T-helper 17 cell (primary cell): ENCODE measurements at regions not wholly inside any gene's neighbourhood (a gene's known extent, or its start where the extent isn't known, plus 50 kb on each side); places are given as distances from the start of the nearest gene placed in this dataset.

ENCODE experiments used
- ATAC-seq: fragments of 150-1000 bp; cut with Tn5 transposase; 2 replicates; pipeline ENCODE4 v1.10.0; 2021; ENCODE audit warnings: mild to moderate bottlenecking, moderate library complexity
- DNase-seq, 3 donors: peaks; one replicate each; pipeline versions ENCODE4 v3.0.0 to v3.0.0-alpha.2; 2020 to 2021
- H3K9me3 ChIP-seq: one replicate; pipeline ENCODE4 v1.7.0; 2013; ENCODE audit warnings: low read length, mild to moderate bottlenecking; ENCODE audit not compliant: control insufficient read depth, poor library complexity, severe bottlenecking
- H3K27ac Mint-ChIP-seq: one replicate; pipeline ENCODE4 v1.8.0; 2022; ENCODE audit warnings: mild to moderate bottlenecking, moderate library complexity, mixed read lengths
- H3K27me3 Mint-ChIP-seq: one replicate; pipeline ENCODE4 v1.8.0; 2022; ENCODE audit warnings: mixed read lengths
- H3K36me3 Mint-ChIP-seq: one replicate; pipeline ENCODE4 v1.8.0; 2022; ENCODE audit warnings: low read depth, mixed read lengths
- H3K4me1 Mint-ChIP-seq: one replicate; pipeline ENCODE4 v1.8.0; 2022; ENCODE audit warnings: mild to moderate bottlenecking, mixed read lengths
- H3K4me3 Mint-ChIP-seq: one replicate; pipeline ENCODE4 v1.8.0; 2022; ENCODE audit warnings: mild to moderate bottlenecking, moderate library complexity, mixed read lengths

- no peak for DNase-seq
- Mint-ChIP-seq H3K27ac (no peak overlapping the region), H3K4me3 (no peak overlapping the region), H3K36me3 (no peaks in the 10 kb centered on the region), H3K27me3 (peaks cover 61% of the 10 kb centered on the region), H3K4me1 (no peaks in the 10 kb centered on the region)
- H3K9me3 ChIP-seq: no peaks in the 10 kb centered on the region
- ATAC-seq: no peak
Observed at GRCh38 chr9:90948156-90948555, 146.5 kb downstream of the SYK start.

- no peak overlapping the region for H3K4me3 Mint-ChIP-seq
- no peak for ATAC-seq
- peaks cover 6% of the 10 kb centered on the region for H3K4me1 Mint-ChIP-seq
- no peak overlapping the region for H3K27ac Mint-ChIP-seq
- DNase-seq: no peak
- H3K36me3 Mint-ChIP-seq: peaks cover 2% of the 10 kb centered on the region
- no peaks in the 10 kb centered on the region for H3K9me3 ChIP-seq
- peaks cover 65% of the 10 kb centered on the region for H3K27me3 Mint-ChIP-seq
Observed at GRCh38 chr9:90950600-90950999, 149.0 kb downstream of the SYK start.

- Mint-ChIP-seq H3K27me3 (peaks cover 58% of the 10 kb centered on the region), H3K4me3 (no peak overlapping the region), H3K4me1 (peaks cover 6% of the 10 kb centered on the region), H3K36me3 (peaks cover 2% of the 10 kb centered on the region), H3K27ac (no peak overlapping the region)
- DNase-seq (no peak), ATAC-seq (no peak)
- no peaks in the 10 kb centered on the region for H3K9me3 ChIP-seq
Observed at GRCh38 chr9:90953200-90953599, 151.6 kb downstream of the SYK start.

- Mint-ChIP-seq H3K27me3 (peaks cover 56% of the 10 kb centered on the region), H3K27ac (no peak overlapping the region), H3K36me3 (peaks cover 2% of the 10 kb centered on the region), H3K4me3 (no peak overlapping the region), H3K4me1 (peaks cover 6% of the 10 kb centered on the region)
- no peak for ATAC-seq
- no peaks in the 10 kb centered on the region for H3K9me3 ChIP-seq
- no peak for DNase-seq
Observed at GRCh38 chr9:90953805-90954204, 152.2 kb downstream of the SYK start.

GRCh38 chr9:90956026-90956810 lies 154.6 kb downstream of the SYK start:
- no peaks in the 10 kb centered on the region for H3K9me3 ChIP-seq
- Mint-ChIP-seq H3K36me3 (peaks cover 2% of the 10 kb centered on the region), H3K4me3 (no peak overlapping the region), H3K27ac (no peak overlapping the region), H3K27me3 (peaks cover 58% of the 10 kb centered on the region), H3K4me1 (peaks cover 6% of the 10 kb centered on the region)
- ATAC-seq: no peak
- DNase-seq: no peak

GRCh38 chr9:90958328-90958727 lies 156.7 kb downstream of the SYK start:
- no peaks in the 10 kb centered on the region for H3K9me3 ChIP-seq
- H3K27me3 Mint-ChIP-seq: peaks cover 55% of the 10 kb centered on the region
- H3K4me3 Mint-ChIP-seq: no peak overlapping the region
- no peak for DNase-seq
- no peak for ATAC-seq
- peaks cover 6% of the 10 kb centered on the region for H3K4me1 Mint-ChIP-seq
- peaks cover 2% of the 10 kb centered on the region for H3K36me3 Mint-ChIP-seq
- H3K27ac Mint-ChIP-seq: no peak overlapping the region

GRCh38 chr9:90960941-90961340 lies 159.3 kb downstream of the SYK start:
- H3K36me3 Mint-ChIP-seq: no peaks in the 10 kb centered on the region
- no peak for ATAC-seq

GRCh38 chr9:90961375-90961774 lies 159.8 kb downstream of the SYK start:
- ATAC-seq: no peak
- H3K4me3 Mint-ChIP-seq: no peak overlapping the region
- H3K4me1 Mint-ChIP-seq: peaks cover 3% of the 10 kb centered on the region
- H3K27me3 Mint-ChIP-seq: peaks cover 63% of the 10 kb centered on the region
- H3K9me3 ChIP-seq: no peaks in the 10 kb centered on the region
- H3K27ac Mint-ChIP-seq: no peak overlapping the region
- no peak for DNase-seq
- H3K36me3 Mint-ChIP-seq: no peaks in the 10 kb centered on the region

More at GRCh38 chr9:90960941-90961340, 159.3 kb downstream of the SYK start:
- H3K9me3 ChIP-seq: no peaks in the 10 kb centered on the region
- no peak for DNase-seq
- Mint-ChIP-seq H3K4me3 (no peak overlapping the region), H3K27ac (no peak overlapping the region), H3K4me1 (peaks cover 3% of the 10 kb centered on the region), H3K27me3 (peaks cover 59% of the 10 kb centered on the region)

GRCh38 chr9:90964101-90965020 lies 162.7 kb downstream of the SYK start:
- H3K36me3 Mint-ChIP-seq: no peaks in the 10 kb centered on the region
- no peak for ATAC-seq

GRCh38 chr9:90965226-90966030 lies 163.8 kb downstream of the SYK start:
- Mint-ChIP-seq H3K36me3 (no peaks in the 10 kb centered on the region), H3K27ac (no peak overlapping the region), H3K4me1 (peaks cover 3% of the 10 kb centered on the region), H3K27me3 (peaks cover 65% of the 10 kb centered on the region), H3K4me3 (no peak overlapping the region)
- H3K9me3 ChIP-seq: no peaks in the 10 kb centered on the region
- ATAC-seq (no peak), DNase-seq (no peak)

More at GRCh38 chr9:90964101-90965020, 162.7 kb downstream of the SYK start:
- no peak overlapping the region for H3K4me3 Mint-ChIP-seq
- peaks cover 64% of the 10 kb centered on the region for H3K27me3 Mint-ChIP-seq
- no peak for DNase-seq
- H3K4me1 Mint-ChIP-seq: peaks cover 3% of the 10 kb centered on the region
- no peak overlapping the region for H3K27ac Mint-ChIP-seq
- H3K9me3 ChIP-seq: no peaks in the 10 kb centered on the region

GRCh38 chr9:90966031-90966290 lies 164.3 kb downstream of the SYK start:
- H3K36me3 Mint-ChIP-seq: no peaks in the 10 kb centered on the region
- no peak overlapping the region for H3K27ac Mint-ChIP-seq
- no peak for ATAC-seq

GRCh38 chr9:90966480-90967144 lies 165.0 kb downstream of the SYK start:
- no peaks in the 10 kb centered on the region for H3K9me3 ChIP-seq
- ATAC-seq: no peak
- Mint-ChIP-seq H3K27me3 (peaks cover 61% of the 10 kb centered on the region), H3K4me3 (no peak overlapping the region), H3K36me3 (no peaks in the 10 kb centered on the region), H3K27ac (no peak overlapping the region), H3K4me1 (peaks cover 3% of the 10 kb centered on the region)
- DNase-seq: no peak

More at GRCh38 chr9:90966031-90966290, 164.3 kb downstream of the SYK start:
- H3K4me1 Mint-ChIP-seq: peaks cover 3% of the 10 kb centered on the region
- DNase-seq: no peak
- no peak overlapping the region for H3K4me3 Mint-ChIP-seq
- H3K27me3 Mint-ChIP-seq: peaks cover 61% of the 10 kb centered on the region
- H3K9me3 ChIP-seq: no peaks in the 10 kb centered on the region
